OCI-LY3 (cell line): ENCODE measurements at regions not wholly inside any gene's neighbourhood (a gene's known extent, or its start where the extent isn't known, plus 50 kb on each side); places are given as distances from the start of the nearest gene placed in this dataset.

Source experiments
- H2AFZ ChIP-seq: fragments of 200-600, 300-600 bp; shearing (Covaris generic); 2 replicates; pipeline ENCODE4 v1.6.0; 2014; ENCODE audit warnings: antibody characterized with exemption, low read depth, low read length
- H3K27ac ChIP-seq: fragments of 200-600, 300-600 bp; sonication (generic); 2 replicates; pipeline ENCODE4 v1.5.1; 2014; ENCODE audit warnings: mild to moderate bottlenecking, low read length, moderate library complexity, mixed read lengths
- H3K27me3 ChIP-seq: fragments of 200-600, 300-600 bp; sonication (generic); 2 replicates; pipeline ENCODE4 v1.6.1; 2014; ENCODE audit warnings: low read depth, low read length, mixed read lengths
- H3K36me3 ChIP-seq: fragments of 200-600, 300-600 bp; sonication (generic); replicated peaks from 2 replicates; pipeline ENCODE3; 2014; ENCODE audit warnings: low read depth, low read length, mixed read lengths
- H3K4me1 ChIP-seq: fragments of 300-600, 200-600 bp; sonication (generic); 2 replicates; pipeline ENCODE4 v1.6.1; 2014; ENCODE audit warnings: low read length, mixed read lengths
- H3K4me2 ChIP-seq: fragments of 200-600, 300-600 bp; sonication (generic); 2 replicates; pipeline ENCODE4 v1.6.1; 2014; ENCODE audit warnings: low read length, mixed read lengths
- H3K4me3 ChIP-seq: fragments of 300-600, 200-600 bp; sonication (generic); 2 replicates; pipeline ENCODE4 v1.5.1; 2014; ENCODE audit warnings: antibody characterized with exemption, mild to moderate bottlenecking, low read length, moderate library complexity
- H3K79me2 ChIP-seq: fragments of 300-600, 200-600 bp; shearing (Covaris generic); 2 replicates; pipeline ENCODE4 v1.6.1; 2014; ENCODE audit warnings: mild to moderate bottlenecking, low read length, mixed read lengths
- H3K9ac ChIP-seq: fragments of 300-600, 200-600 bp; shearing (Covaris generic); 2 replicates; pipeline ENCODE4 v1.6.0; 2014; ENCODE audit warnings: mild to moderate bottlenecking, low read length, moderate library complexity
- H3K9me3 ChIP-seq: fragments of 200-600, 300-600 bp; shearing (Covaris generic); 2 replicates; pipeline ENCODE4 v1.6.1; 2014; ENCODE audit warnings: low read length, mixed read lengths; ENCODE audit not compliant: insufficient read depth
- H4K20me1 ChIP-seq: fragments of 200-600, 300-600 bp; sonication (generic); 2 replicates; pipeline ENCODE4 v1.6.1; 2016; ENCODE audit warnings: low read length, mixed read lengths; ENCODE audit not compliant: insufficient read depth
- EZH2phosphoT487 ChIP-seq: fragments of 200-600 bp; shearing (Covaris generic); IDR thresholded peaks from 2 replicates; pipeline ENCODE4 v1.6.1; 2018; ENCODE audit warnings: antibody characterized with exemption, mixed run types, low read depth
- TF ChIP-seq, protein P1 (sequence below): fragments of 200-600, 300-600 bp; sonication (generic); IDR thresholded peaks from 2 replicates; pipeline ENCODE4 v1.5.1; 2014; ENCODE audit warnings: antibody characterized with exemption, low read length, low read depth

DNA sequence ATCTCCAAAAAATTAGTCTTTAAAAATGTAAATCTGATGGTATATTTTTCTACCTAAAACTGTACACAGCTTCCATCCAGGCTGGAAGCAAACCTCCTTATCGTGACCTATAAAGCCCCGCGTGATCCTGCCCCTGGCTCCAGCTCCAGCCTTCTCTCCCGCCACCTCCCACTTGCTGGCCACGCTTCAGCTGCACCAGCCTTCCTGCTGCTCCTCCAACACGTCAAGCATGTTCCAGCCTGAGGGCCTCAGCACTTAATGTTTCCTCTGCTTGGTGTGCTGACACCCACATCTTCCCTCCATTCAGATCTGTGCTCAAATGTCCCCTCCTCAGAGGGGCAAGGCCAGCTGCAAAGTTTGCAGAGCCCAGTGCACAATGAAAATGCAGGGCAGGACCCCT lies 123.5 kb upstream of the MAGI3 start:
- Histone ChIP-seq H3K4me2 (no peak overlapping the region), H3K36me3 (no peaks in the 10 kb centered on the region), H4K20me1 (no peaks in the 10 kb centered on the region), H3K27me3 (no peaks in the 10 kb centered on the region), H3K9me3 (no peaks in the 10 kb centered on the region), H2AFZ (no peak overlapping the region), H3K27ac (no peak overlapping the region), H3K4me3 (no peak overlapping the region), H3K4me1 (no peaks in the 10 kb centered on the region), H3K79me2 (no peaks in the 10 kb centered on the region), H3K9ac (no peak overlapping the region)
- no peak for TF ChIP-seq EZH2phosphoT487
- TF ChIP-seq, protein P1, sequence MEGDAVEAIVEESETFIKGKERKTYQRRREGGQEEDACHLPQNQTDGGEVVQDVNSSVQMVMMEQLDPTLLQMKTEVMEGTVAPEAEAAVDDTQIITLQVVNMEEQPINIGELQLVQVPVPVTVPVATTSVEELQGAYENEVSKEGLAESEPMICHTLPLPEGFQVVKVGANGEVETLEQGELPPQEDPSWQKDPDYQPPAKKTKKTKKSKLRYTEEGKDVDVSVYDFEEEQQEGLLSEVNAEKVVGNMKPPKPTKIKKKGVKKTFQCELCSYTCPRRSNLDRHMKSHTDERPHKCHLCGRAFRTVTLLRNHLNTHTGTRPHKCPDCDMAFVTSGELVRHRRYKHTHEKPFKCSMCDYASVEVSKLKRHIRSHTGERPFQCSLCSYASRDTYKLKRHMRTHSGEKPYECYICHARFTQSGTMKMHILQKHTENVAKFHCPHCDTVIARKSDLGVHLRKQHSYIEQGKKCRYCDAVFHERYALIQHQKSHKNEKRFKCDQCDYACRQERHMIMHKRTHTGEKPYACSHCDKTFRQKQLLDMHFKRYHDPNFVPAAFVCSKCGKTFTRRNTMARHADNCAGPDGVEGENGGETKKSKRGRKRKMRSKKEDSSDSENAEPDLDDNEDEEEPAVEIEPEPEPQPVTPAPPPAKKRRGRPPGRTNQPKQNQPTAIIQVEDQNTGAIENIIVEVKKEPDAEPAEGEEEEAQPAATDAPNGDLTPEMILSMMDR: no peak

GRCh38 chr1:113269168-113269963 lies 120.9 kb upstream of the MAGI3 start:
- Histone ChIP-seq H3K9ac (no peak overlapping the region), H3K79me2 (no peaks in the 10 kb centered on the region), H3K27ac (no peak overlapping the region), H2AFZ (no peak overlapping the region), H3K27me3 (no peaks in the 10 kb centered on the region), H3K36me3 (no peaks in the 10 kb centered on the region), H3K4me1 (no peaks in the 10 kb centered on the region), H3K4me2 (no peak overlapping the region), H4K20me1 (no peaks in the 10 kb centered on the region), H3K9me3 (no peaks in the 10 kb centered on the region), H3K4me3 (no peak overlapping the region)
- TF ChIP-seq, protein P1: no peak
- no peak for TF ChIP-seq EZH2phosphoT487

DNA sequence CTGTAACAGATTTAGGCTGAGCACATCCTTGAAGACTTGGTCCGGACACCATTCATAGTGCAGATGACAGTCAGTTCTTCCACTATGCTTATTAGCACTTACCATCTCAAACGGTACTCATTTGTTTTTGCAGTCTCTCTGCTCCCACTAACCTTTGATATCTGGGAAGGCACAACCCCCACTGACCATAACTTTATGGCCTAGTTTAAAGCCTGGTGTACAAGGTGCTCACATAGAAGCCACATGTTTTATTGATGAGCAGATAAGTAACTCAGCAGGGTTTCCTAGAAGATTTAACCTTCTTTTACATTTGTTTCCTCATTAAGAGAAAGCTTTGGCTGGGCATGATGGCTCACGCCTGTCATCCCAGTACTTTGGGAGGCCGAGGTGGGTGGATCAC lies 119.3 kb upstream of the MAGI3 start:
- no peak overlapping the region for H3K9ac ChIP-seq
- no peaks in the 10 kb centered on the region for H3K9me3 ChIP-seq
- H3K79me2 ChIP-seq: no peaks in the 10 kb centered on the region
- no peak overlapping the region for H3K27ac ChIP-seq
- no peak overlapping the region for H3K4me2 ChIP-seq
- no peak overlapping the region for H3K4me3 ChIP-seq
- no peak overlapping the region for H2AFZ ChIP-seq
- no peaks in the 10 kb centered on the region for H3K36me3 ChIP-seq
- H3K27me3 ChIP-seq: no peaks in the 10 kb centered on the region
- H4K20me1 ChIP-seq: no peaks in the 10 kb centered on the region
- H3K4me1 ChIP-seq: no peaks in the 10 kb centered on the region; the same call in 1 of the 2 replicates
- no peak for TF ChIP-seq EZH2phosphoT487
- TF ChIP-seq, protein P1: no peak

- H3K27me3 ChIP-seq: no peaks in the 10 kb centered on the region
- no peak overlapping the region for H3K9ac ChIP-seq
- H3K9me3 ChIP-seq: no peaks in the 10 kb centered on the region
- TF ChIP-seq, protein P1: no peak
- no peak for TF ChIP-seq EZH2phosphoT487
- H3K79me2 ChIP-seq: no peaks in the 10 kb centered on the region
- no peaks in the 10 kb centered on the region for H3K36me3 ChIP-seq
- no peak overlapping the region for H2AFZ ChIP-seq
- no peak overlapping the region for H3K4me3 ChIP-seq
- H4K20me1 ChIP-seq: no peaks in the 10 kb centered on the region
- H3K27ac ChIP-seq: no peak overlapping the region
- no peak overlapping the region for H3K4me2 ChIP-seq
- H3K4me1 ChIP-seq: no peaks in the 10 kb centered on the region; the same call in 1 of the 2 replicates
These were observed 115.2 kb upstream of the MAGI3 start for GRCh38 chr1:113275083-113275482.
